Heart right ventricle (tissue), 16 donors: ENCODE measurements at regions not wholly inside any gene's neighbourhood (a gene's known extent, or its start where the extent isn't known, plus 50 kb on each side); places are given as distances from the start of the nearest gene placed in this dataset.

Experiments used
- ATAC-seq, 8 donors: fragments of 200-7000 bp; cut with Tn5 transposase; one replicate each; pipeline ENCODE4 v1.9.1; 2020; ENCODE audit warnings: mild to moderate bottlenecking in 8 of 8, moderate library complexity in 8 of 8, moderate number of reproducible peaks in 1 of 8
- DNase-seq, 2 donors: peaks; one replicate each; pipeline ENCODE4 v3.0.0-alpha.2; 2020
- H3K27ac ChIP-seq, 10 donors: fragments of 200-600 bp; sonication (generic) in 2 of 10; one replicate each; pipeline versions ENCODE4 v1.5.0 to v1.8.0; 2020 to 2022; ENCODE audit warnings: mild to moderate bottlenecking in 3 of 10
- H3K27me3 ChIP-seq, 7 donors: fragments of 200-600 bp; one replicate each; pipeline ENCODE4 v1.8.0; 2021 to 2022; ENCODE audit warnings: mild to moderate bottlenecking in 2 of 7
- H3K36me3 ChIP-seq, 9 donors: fragments of 200-600 bp; sonication (generic) in 1 of 9; one replicate each; pipeline versions ENCODE4 v1.5.0 to v1.8.0; 2020 to 2022; ENCODE audit warnings: mild to moderate bottlenecking in 2 of 9
- H3K4me1 ChIP-seq, 9 donors: fragments of 200-600 bp; sonication (generic) in 1 of 9; one replicate each; pipeline versions ENCODE4 v1.5.0 to v1.8.0; 2020 to 2022; ENCODE audit warnings: mild to moderate bottlenecking in 4 of 9
- H3K4me3 ChIP-seq, 10 donors: fragments of 200-600 bp; sonication (generic) in 2 of 10; one replicate each; pipeline versions ENCODE4 v1.5.0 to v1.8.0; 2020 to 2022; ENCODE audit warnings: mild to moderate bottlenecking in 7 of 10, moderate library complexity in 2 of 10
- H3K9me3 ChIP-seq, 11 donors: fragments of 200-600 bp in 10 of 11; sonication (generic) in 2 of 11; one replicate each; pipeline versions ENCODE4 v1.5.0 to v1.8.0; 2013 to 2022; ENCODE audit warnings: mild to moderate bottlenecking in 2 of 11, control low read depth in 1 of 11, moderate library complexity in 1 of 11
- CTCF ChIP-seq, 9 donors: fragments of 200-600 bp; sonication (generic) in 2 of 9; IDR thresholded peaks; one replicate each; pipeline versions ENCODE4 v1.5.0 to v1.8.0; 2021 to 2022; ENCODE audit warnings: antibody characterized with exemption in 9 of 9, mild to moderate bottlenecking in 5 of 9, moderate library complexity in 1 of 9
- WGBS, 2 donors: extraction: QIAGEN DNeasy Blood & Tissue Kit; methylation state at CpG; one replicate each; pipeline ENCODE4 v1.1.7; 2013; ENCODE audit warnings: inconsistent platforms in 1 of 2; 5-methylcytosine and 5-hydroxymethylcytosine counted together
- intact Hi-C, 10 donors: fragments of 100-400 bp; cut with DNase I; formaldehyde crosslinking; loops; one replicate each; pipeline versions ENCODE4 v1.11.1 to v1.14.2; 2022
- donor health status: Arrhythmogenic right ventricular cardiomyopathy.
- donor health status: ischemic (EF 13 %, LVEDD 7.1; RV severe dilation, severe dysfunction).
- donor health status: healthy with polysubstance abuse.
- donor health status: DM: no; HTN: yes; CAD: no.
- donor health status: DM: no; HTN: no; CAD: no.
- donor health status: ischemic (EF 25% LVEDD 6.9; RV normal size, moderate dysfunction).
- donor health status: ischemic (EF 25% LVEDD 5.7; RV mildly dilated, moderate dysfunction).
- donor health status: healthy.
- donor health status: DM: yes; HTN: yes; CAD: no.
- donor health status: Ischemic cardiomyopathy.
- donor health status: ischemic (EF 35%, LVEDD 5.7; RV mildly dilated, moderate dysfunction).
- donor health status: nonischemic (EF 11% LVEDD 7.7; RV severe dilation, severe dysfunction).
- donor health status: DM: yes; HTN: yes; CAD: no.
- donor health status: PGD.
- donor health status: ischemic (EF 29% LVEDD 5.4; RV normal size, mild dysfunction).
- donor health status: nonischemic (EF 23%, LVEDD 6.1; RV moderate dilation, normal function).

GRCh38 chr16:63516394-63516793 lies 1480.2 kb upstream of the CDH8 start:
- WGBS, 2 donors, result 74 to 77% methylated on average over 4 of the region's 4 CpGs
- TF ChIP-seq CTCF (IDR thresholded peaks at IDR 0.05), result no peak
- no peaks in the 10 kb centered on the region for H3K36me3 ChIP-seq
- intact Hi-C loops, result no loop called here
- H3K27ac ChIP-seq, result no peak overlapping the region
- DNase-seq (no peak), ATAC-seq (no peak)
- no peak overlapping the region for H3K4me3 ChIP-seq
- no peaks in the 10 kb centered on the region for H3K9me3 ChIP-seq
- H3K4me1 ChIP-seq, result no peaks in the 10 kb centered on the region
- no peaks in the 10 kb centered on the region for H3K27me3 ChIP-seq

GRCh38 chr16:63512910-63513309 lies 1476.7 kb upstream of the CDH8 start:
- Histone ChIP-seq H3K36me3 (no peaks in the 10 kb centered on the region), H3K9me3 (no peaks in the 10 kb centered on the region), H3K4me3 (no peak overlapping the region), H3K27me3 (no peaks in the 10 kb centered on the region), H3K27ac (no peak overlapping the region), H3K4me1 (no peaks in the 10 kb centered on the region)
- no peak for DNase-seq
- WGBS, 2 donors, result 39 to 43% methylated on average over 1 of the region's 1 CpG
- TF ChIP-seq CTCF (IDR thresholded peaks at IDR 0.05), result no peak
- ATAC-seq, result peak in 2 of 8 donors; percentile 37 to 71
- intact Hi-C loops, result no loop called here

- DNase-seq (no peak), ATAC-seq (no peak)
- H3K27me3 ChIP-seq, result no peaks in the 10 kb centered on the region
- 82 to 83% methylated on average over 2 of the region's 2 CpGs for WGBS, 2 donors
- H3K4me1 ChIP-seq, result no peaks in the 10 kb centered on the region
- TF ChIP-seq CTCF (IDR thresholded peaks at IDR 0.05), result no peak
- H3K4me3 ChIP-seq, result no peak overlapping the region
- H3K36me3 ChIP-seq, result no peaks in the 10 kb centered on the region
- intact Hi-C loops, result no loop called here
- H3K27ac ChIP-seq, result no peak overlapping the region
- no peaks in the 10 kb centered on the region for H3K9me3 ChIP-seq
Measured at GRCh38 chr16:63497408-63497807, 1461.2 kb upstream of the CDH8 start.

GRCh38 chr16:63496282-63496681 lies 1460.0 kb upstream of the CDH8 start:
- TF ChIP-seq CTCF (IDR thresholded peaks at IDR 0.05), result no peak
- no peaks in the 10 kb centered on the region for H3K36me3 ChIP-seq
- no peaks in the 10 kb centered on the region for H3K4me1 ChIP-seq
- intact Hi-C loops, result no loop called here
- WGBS, 2 donors, result 13 to 18% methylated on average over 1 of the region's 1 CpG
- H3K27me3 ChIP-seq, result no peaks in the 10 kb centered on the region
- DNase-seq (no peak), ATAC-seq (peak in 3 of 8 donors; percentile 60 to 75 (median 68))
- H3K9me3 ChIP-seq, result no peaks in the 10 kb centered on the region
- H3K27ac ChIP-seq, result no peak overlapping the region
- no peak overlapping the region for H3K4me3 ChIP-seq

- Histone ChIP-seq H3K27ac (no peak overlapping the region), H3K36me3 (no peaks in the 10 kb centered on the region), H3K27me3 (no peaks in the 10 kb centered on the region), H3K9me3 (no peaks in the 10 kb centered on the region), H3K4me1 (no peaks in the 10 kb centered on the region), H3K4me3 (no peak overlapping the region)
- intact Hi-C loops, result no loop called here
- no peak for TF ChIP-seq CTCF (IDR thresholded peaks at IDR 0.05)
- DNase-seq (no peak), ATAC-seq (no peak)
Measured at GRCh38 chr16:63488955-63489354, 1452.7 kb upstream of the CDH8 start.
